ENCODE measurements at regions not wholly inside any gene's neighbourhood (a gene's known extent, or its start where the extent isn't known, plus 50 kb on each side); places are given as distances from the start of the nearest gene placed in this dataset.

DNA sequence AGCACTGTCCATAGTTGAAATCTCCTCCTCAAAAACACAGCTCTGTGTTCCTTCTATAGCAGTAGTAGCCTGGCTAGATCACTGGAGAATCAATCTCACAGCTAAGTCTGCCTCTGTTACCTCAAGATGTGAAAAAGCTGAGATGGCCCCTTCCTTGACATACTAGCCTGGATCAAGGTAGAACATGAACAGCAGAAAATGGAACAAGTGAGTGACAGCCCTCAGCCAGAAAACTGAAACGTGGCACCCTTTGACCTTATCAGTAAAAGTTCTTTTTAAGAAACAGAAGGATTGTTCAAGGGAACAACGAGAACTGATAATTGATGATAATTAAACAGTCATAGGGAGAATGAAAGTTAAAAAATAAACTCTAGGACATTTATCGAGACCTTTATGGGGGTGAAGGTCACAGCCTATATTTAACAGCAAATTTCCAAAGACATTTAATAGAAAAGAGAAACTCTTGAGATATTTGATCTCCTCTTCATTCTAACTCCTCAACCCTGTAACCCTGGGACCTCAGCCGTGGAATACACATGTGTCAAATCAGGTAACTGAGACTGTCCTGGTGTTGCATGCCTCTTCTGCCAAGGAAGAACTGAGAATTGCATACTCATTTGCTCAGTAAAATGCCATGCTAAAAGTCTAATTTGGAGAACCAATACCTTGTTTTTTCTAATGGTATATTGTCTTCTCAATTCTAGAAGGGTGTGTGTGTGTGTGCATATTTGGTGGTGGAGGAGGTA, 258.0 kb upstream of the ATP2B1 start:
- Histone ChIP-seq H3K4me2 (ENCODE audit: insufficient read depth, low read length) (no peak overlapping the region), H3K27me3 (ENCODE audit: control insufficient read depth in 2 of 2, insufficient read depth in 2 of 2, low read length in 2 of 2) (no peaks in the 10 kb centered on the region), H3K36me3 (ENCODE audit: control insufficient read depth in 2 of 2, extremely low read depth in 1 of 2, insufficient read depth in 2 of 2, low read length in 2 of 2) (no peaks in the 10 kb centered on the region), H3K79me2 (ENCODE audit: control insufficient read depth, insufficient read depth, low read length) (no peaks in the 10 kb centered on the region), H3K4me1 (ENCODE audit: control insufficient read depth, extremely low read depth, insufficient read depth, low read length) (no peaks in the 10 kb centered on the region), H3K27ac (ENCODE audit: insufficient read depth, low read depth, low read length) (no peak overlapping the region), H4K20me1 (replicated peaks; ENCODE audit: control insufficient read depth, extremely low read depth, insufficient read depth, low read length) (no peaks in the 10 kb centered on the region), H2AFZ (ENCODE audit: low read depth, low read length) (no peak overlapping the region), H3K4me3 (replicated peaks in 1 of 3; ENCODE audit: insufficient read depth in 1 of 3, low read depth in 1 of 3, low read length in 3 of 3) (no peak overlapping the region), H3K9ac (replicated peaks; ENCODE audit: extremely low read depth, insufficient read depth, low read length) (no peak overlapping the region), H3K9me3 (replicated peaks; ENCODE audit: control insufficient read depth, insufficient read depth, low read length) (no peaks in the 10 kb centered on the region), H3K9me1 (replicated peaks; ENCODE audit: control insufficient read depth, extremely low read depth, insufficient read depth, low read length) (no peaks in the 10 kb centered on the region)
- POLR2A ChIA-PET, result no interaction called here
- DNase-seq (ENCODE audit: low read depth, low spot score) (no peak), FAIRE-seq (no peak)
- CTCF ChIA-PET, result no interaction called here
- BruUV-seq (replicated peaks), result no TSS peak
- TF ChIP-seq MYC (IDR thresholded peaks at IDR 0.05; ENCODE audit: low read depth, low read length) (no peak), POLR2A (IDR thresholded peaks at IDR 0.05; ENCODE audit: low read depth, low read length) (no peak), JUN (IDR thresholded peaks at IDR 0.05; ENCODE audit: borderline replicate concordance, insufficient read depth, insufficient read length, low read depth) (no peak)
- TF ChIP-seq, protein P1, sequence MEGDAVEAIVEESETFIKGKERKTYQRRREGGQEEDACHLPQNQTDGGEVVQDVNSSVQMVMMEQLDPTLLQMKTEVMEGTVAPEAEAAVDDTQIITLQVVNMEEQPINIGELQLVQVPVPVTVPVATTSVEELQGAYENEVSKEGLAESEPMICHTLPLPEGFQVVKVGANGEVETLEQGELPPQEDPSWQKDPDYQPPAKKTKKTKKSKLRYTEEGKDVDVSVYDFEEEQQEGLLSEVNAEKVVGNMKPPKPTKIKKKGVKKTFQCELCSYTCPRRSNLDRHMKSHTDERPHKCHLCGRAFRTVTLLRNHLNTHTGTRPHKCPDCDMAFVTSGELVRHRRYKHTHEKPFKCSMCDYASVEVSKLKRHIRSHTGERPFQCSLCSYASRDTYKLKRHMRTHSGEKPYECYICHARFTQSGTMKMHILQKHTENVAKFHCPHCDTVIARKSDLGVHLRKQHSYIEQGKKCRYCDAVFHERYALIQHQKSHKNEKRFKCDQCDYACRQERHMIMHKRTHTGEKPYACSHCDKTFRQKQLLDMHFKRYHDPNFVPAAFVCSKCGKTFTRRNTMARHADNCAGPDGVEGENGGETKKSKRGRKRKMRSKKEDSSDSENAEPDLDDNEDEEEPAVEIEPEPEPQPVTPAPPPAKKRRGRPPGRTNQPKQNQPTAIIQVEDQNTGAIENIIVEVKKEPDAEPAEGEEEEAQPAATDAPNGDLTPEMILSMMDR (IDR thresholded peaks at IDR 0.05; ENCODE audit: extremely low read depth in 1 of 2, insufficient read depth in 1 of 2, low read depth in 1 of 2, low read length in 2 of 2), result no peak
- intact Hi-C loops (cut with micrococcal nuclease), result no loop called here
- dilution Hi-C loops (cut with MboI; ENCODE audit: extremely low pct_ligation_motif_present, low sequenced_read_pairs), result no loop called here

DNA sequence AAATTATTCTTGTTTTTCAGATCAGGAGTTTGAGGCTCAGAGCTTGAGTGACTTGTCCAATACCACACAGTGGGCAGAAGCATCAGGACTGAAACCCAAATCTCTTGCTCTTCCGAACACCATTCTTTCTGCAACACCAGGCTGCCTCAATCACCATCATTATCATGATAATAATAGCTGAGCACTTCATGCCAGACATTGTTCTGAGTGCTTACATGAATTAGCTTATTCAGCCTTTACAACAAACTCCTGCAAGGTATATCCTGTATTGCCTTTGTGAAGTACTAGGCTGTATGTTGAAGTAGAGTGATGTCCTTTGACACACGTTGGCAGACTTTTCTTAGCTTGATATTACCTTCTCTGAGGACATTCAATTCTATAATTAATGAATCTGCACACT, 257.4 kb upstream of the ATP2B1 start:
- intact Hi-C loops (cut with micrococcal nuclease) (no loop called here), dilution Hi-C loops (cut with MboI; ENCODE audit: extremely low pct_ligation_motif_present, low sequenced_read_pairs) (no loop called here)
- no peaks in the 10 kb centered on the region for H3K9me1 ChIP-seq (replicated peaks; ENCODE audit: control insufficient read depth, extremely low read depth, insufficient read depth, low read length)
- no peaks in the 10 kb centered on the region for H3K36me3 ChIP-seq (ENCODE audit: control insufficient read depth in 2 of 2, extremely low read depth in 1 of 2, insufficient read depth in 2 of 2, low read length in 2 of 2)
- no peaks in the 10 kb centered on the region for H3K27me3 ChIP-seq (ENCODE audit: control insufficient read depth in 2 of 2, insufficient read depth in 2 of 2, low read length in 2 of 2)
- no peak overlapping the region for H3K4me2 ChIP-seq (ENCODE audit: insufficient read depth, low read length)
- BruUV-seq (replicated peaks), result no TSS peak
- no peaks in the 10 kb centered on the region for H4K20me1 ChIP-seq (replicated peaks; ENCODE audit: control insufficient read depth, extremely low read depth, insufficient read depth, low read length)
- no peak for FAIRE-seq
- H2AFZ ChIP-seq (ENCODE audit: low read depth, low read length), result no peak overlapping the region
- no peaks in the 10 kb centered on the region for H3K9me3 ChIP-seq (replicated peaks; ENCODE audit: control insufficient read depth, insufficient read depth, low read length)
- H3K4me1 ChIP-seq (ENCODE audit: control insufficient read depth, extremely low read depth, insufficient read depth, low read length), result no peaks in the 10 kb centered on the region
- H3K79me2 ChIP-seq (ENCODE audit: control insufficient read depth, insufficient read depth, low read length), result no peaks in the 10 kb centered on the region
- H3K9ac ChIP-seq (replicated peaks; ENCODE audit: extremely low read depth, insufficient read depth, low read length), result no peak overlapping the region
- no peak for TF ChIP-seq EZH2 (IDR thresholded peaks at IDR 0.05; ENCODE audit: borderline replicate concordance, low read depth, low read length, severe bottlenecking)
- no peak for TF ChIP-seq FOS (IDR thresholded peaks at IDR 0.05; ENCODE audit: borderline replicate concordance, insufficient read depth, low read length)
- no peak for TF ChIP-seq MYC (IDR thresholded peaks at IDR 0.05; ENCODE audit: low read depth, low read length)
- no peak for TF ChIP-seq GATA2 (IDR thresholded peaks at IDR 0.05; ENCODE audit: insufficient read depth, insufficient read length, low read depth, low read length)
- TF ChIP-seq POLR2AphosphoS5 (IDR thresholded peaks at IDR 0.05; ENCODE audit: insufficient read depth, low read depth, low read length), result no peak
- TF ChIP-seq, protein P1 (IDR thresholded peaks at IDR 0.05; ENCODE audit: extremely low read depth in 1 of 2, insufficient read depth in 1 of 2, low read depth in 1 of 2, low read length in 2 of 2), result no peak
- TF ChIP-seq JUN (IDR thresholded peaks at IDR 0.05; ENCODE audit: borderline replicate concordance, insufficient read depth, insufficient read length, low read depth), result no peak
- TF ChIP-seq, protein P2, sequence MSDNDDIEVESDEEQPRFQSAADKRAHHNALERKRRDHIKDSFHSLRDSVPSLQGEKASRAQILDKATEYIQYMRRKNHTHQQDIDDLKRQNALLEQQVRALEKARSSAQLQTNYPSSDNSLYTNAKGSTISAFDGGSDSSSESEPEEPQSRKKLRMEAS (IDR thresholded peaks at IDR 0.05; ENCODE audit: insufficient read depth, insufficient read length), result no peak
- TF ChIP-seq POLR2A (IDR thresholded peaks at IDR 0.05; ENCODE audit: low read depth, low read length), result no peak
- no peak for DNase-seq (ENCODE audit: low read depth, low spot score)
- H3K27ac ChIP-seq (ENCODE audit: insufficient read depth, low read depth, low read length), result no peak overlapping the region
- H3K4me3 ChIP-seq (replicated peaks in 1 of 3; ENCODE audit: insufficient read depth in 1 of 3, low read depth in 1 of 3, low read length in 3 of 3), result no peak overlapping the region
- ChIA-PET CTCF (no interaction called here), POLR2A (no interaction called here)
